Suprapubic skin (tissue), 4 donors: ENCODE measurements at regions not wholly inside any gene's neighbourhood (a gene's known extent, or its start where the extent isn't known, plus 50 kb on each side); places are given as distances from the start of the nearest gene placed in this dataset.

Experiments
- CTCF ChIP-seq, 2 donors: fragments of 200-600 bp in 1 of 2; fragments of 450-650 bp in 1 of 2; sonication (generic) in 1 of 2; IDR thresholded peaks; one replicate each; pipeline ENCODE4 v1.5.1; 2016 to 2019; ENCODE audit warnings: antibody characterized with exemption in 2 of 2, mild to moderate bottlenecking in 1 of 2, moderate library complexity in 1 of 2
- EP300 ChIP-seq: sonication (generic); formaldehyde crosslinking; IDR thresholded peaks from one replicate; pipeline ENCODE4 v1.6.1; 2017; ENCODE audit warnings: antibody characterized with exemption
- POLR2A ChIP-seq, 2 donors: fragments of 450-650 bp; IDR thresholded peaks; one replicate each; pipeline ENCODE4 v1.6.1; 2017; ENCODE audit warnings: antibody characterized with exemption in 2 of 2, mild to moderate bottlenecking in 2 of 2, moderate library complexity in 2 of 2
- POLR2AphosphoS5 ChIP-seq, 3 donors: sonication (generic); formaldehyde crosslinking; IDR thresholded peaks; one replicate each; pipeline ENCODE4 v1.6.1; 2017; ENCODE audit warnings: antibody characterized with exemption in 3 of 3

GRCh38 chr15:88391700-88392099, 75.5 kb downstream of the MRPL46 start:
- TF ChIP-seq POLR2AphosphoS5 (IDR thresholded peaks at IDR 0.05) (no peak), POLR2A (IDR thresholded peaks at IDR 0.05) (no peak), CTCF (IDR thresholded peaks at IDR 0.05) (no peak), EP300 (no peak)
